Effector memory CD8-positive, alpha-beta T cell (primary cell): ENCODE measurements at regions not wholly inside any gene's neighbourhood (a gene's known extent, or its start where the extent isn't known, plus 50 kb on each side); places are given as distances from the start of the nearest gene placed in this dataset.

ENCODE experiments used
- ATAC-seq: fragments of 150-1000 bp; cut with Tn5 transposase; replicated peaks from 2 replicates; pipeline ENCODE4 v1.10.0; 2021; ENCODE audit warnings: mild to moderate bottlenecking, moderate library complexity
- DNase-seq, 3 experiments: peaks; one replicate each; pipeline ENCODE4 v3.0.0; 2021
- H3K27ac Mint-ChIP-seq, 2 donors: one replicate each; pipeline ENCODE4 v1.8.0; 2022; ENCODE audit warnings: mild to moderate bottlenecking in 2 of 2, mixed read lengths in 2 of 2, moderate library complexity in 2 of 2
- H3K27me3 Mint-ChIP-seq, 2 donors: one replicate each; pipeline ENCODE4 v1.8.0; 2022; ENCODE audit warnings: mixed read lengths in 2 of 2
- H3K36me3 Mint-ChIP-seq: one replicate; pipeline ENCODE4 v1.8.0; 2022; ENCODE audit warnings: mild to moderate bottlenecking, moderate library complexity, mixed read lengths; ENCODE audit not compliant: insufficient read depth
- H3K4me1 Mint-ChIP-seq, 2 donors: one replicate each; pipeline ENCODE4 v1.8.0; 2022; ENCODE audit warnings: low read depth in 2 of 2, mixed read lengths in 2 of 2
- H3K4me3 Mint-ChIP-seq, 2 donors: one replicate each; pipeline ENCODE4 v1.8.0; 2022; ENCODE audit warnings: mild to moderate bottlenecking in 2 of 2, mixed read lengths in 2 of 2, moderate library complexity in 2 of 2
- H3K9me3 Mint-ChIP-seq, 2 donors: one replicate each; pipeline ENCODE4 v1.8.0; 2022; ENCODE audit warnings: mixed read lengths in 2 of 2

GRCh38 chr3:106167728-106168127, 298.9 kb upstream of the CBLB start:
- H3K9me3 Mint-ChIP-seq = peaks cover 0 to 15% of the 10 kb centered on the region in 2 donors
- ATAC-seq (no peak), DNase-seq (no peak)
- peaks cover 10 to 23% of the 10 kb centered on the region in 2 donors for H3K4me1 Mint-ChIP-seq
- H3K27me3 Mint-ChIP-seq = no peaks in the 10 kb centered on the region
- no peak overlapping the region for H3K27ac Mint-ChIP-seq
- peaks cover 3% of the 10 kb centered on the region for H3K36me3 Mint-ChIP-seq
- no peak overlapping the region for H3K4me3 Mint-ChIP-seq

- DNase-seq (no peak), ATAC-seq (no peak)
- peaks cover 0 to 3% of the 10 kb centered on the region in 2 donors for H3K9me3 Mint-ChIP-seq
- H3K4me1 Mint-ChIP-seq = peaks cover 13 to 29% of the 10 kb centered on the region in 2 donors
- no peaks in the 10 kb centered on the region for H3K27me3 Mint-ChIP-seq
- H3K4me3 Mint-ChIP-seq = no peak overlapping the region
- peaks cover 9% of the 10 kb centered on the region for H3K36me3 Mint-ChIP-seq
- no peak overlapping the region for H3K27ac Mint-ChIP-seq
Measured at GRCh38 chr3:106168962-106169750, 300.3 kb upstream of the CBLB start.

GRCh38 chr3:106170636-106171035, 301.8 kb upstream of the CBLB start:
- no peak for DNase-seq
- Mint-ChIP-seq H3K27ac (no peak overlapping the region), H3K9me3 (no peaks in the 10 kb centered on the region), H3K4me3 (no peak overlapping the region), H3K36me3 (peaks cover 8% of the 10 kb centered on the region), H3K27me3 (no peaks in the 10 kb centered on the region), H3K4me1 (peaks cover 21 to 36% of the 10 kb centered on the region in 2 donors)
- no peak for ATAC-seq

GRCh38 chr3:106172101-106172500, 303.3 kb upstream of the CBLB start:
- peaks cover 33 to 50% of the 10 kb centered on the region in 2 donors for H3K4me1 Mint-ChIP-seq
- ATAC-seq (no peak), DNase-seq (no peak)
- H3K27ac Mint-ChIP-seq = peak overlapping the region; percentile 51 to 92
- peaks cover 8% of the 10 kb centered on the region for H3K36me3 Mint-ChIP-seq
- H3K9me3 Mint-ChIP-seq = no peaks in the 10 kb centered on the region
- H3K4me3 Mint-ChIP-seq = peak overlapping the region; percentile 36 to 68
- no peaks in the 10 kb centered on the region for H3K27me3 Mint-ChIP-seq

- Mint-ChIP-seq H3K27ac (peak overlapping the region; percentile 51 to 92), H3K4me3 (peak overlapping the region; percentile 36 to 68), H3K36me3 (peaks cover 8% of the 10 kb centered on the region), H3K27me3 (no peaks in the 10 kb centered on the region), H3K4me1 (peaks cover 35 to 54% of the 10 kb centered on the region in 2 donors), H3K9me3 (no peaks in the 10 kb centered on the region)
- ATAC-seq (peak; percentile 35), DNase-seq (no peak)
Measured at GRCh38 chr3:106172780-106173179, 304.0 kb upstream of the CBLB start.

- DNase-seq = no peak
- no peak for ATAC-seq
- H3K9me3 Mint-ChIP-seq = no peaks in the 10 kb centered on the region
- peaks cover 8% of the 10 kb centered on the region for H3K36me3 Mint-ChIP-seq
- H3K4me1 Mint-ChIP-seq = peaks cover 43 to 63% of the 10 kb centered on the region in 2 donors
- H3K27me3 Mint-ChIP-seq = no peaks in the 10 kb centered on the region
- H3K4me3 Mint-ChIP-seq = peak overlapping the region in 1 of 2 donors; percentile 65
- H3K27ac Mint-ChIP-seq = peak overlapping the region; percentile 74 to 92
Measured at GRCh38 chr3:106175276-106175675, 306.5 kb upstream of the CBLB start.

GRCh38 chr3:106176734-106177133, 307.9 kb upstream of the CBLB start:
- H3K27me3 Mint-ChIP-seq = no peaks in the 10 kb centered on the region
- H3K36me3 Mint-ChIP-seq = peaks cover 8% of the 10 kb centered on the region
- ATAC-seq = peak; percentile 88
- H3K4me3 Mint-ChIP-seq = peak overlapping the region; percentile 61 to 65
- H3K4me1 Mint-ChIP-seq = peaks cover 41 to 54% of the 10 kb centered on the region in 2 donors
- H3K9me3 Mint-ChIP-seq = no peaks in the 10 kb centered on the region
- H3K27ac Mint-ChIP-seq = peak overlapping the region; percentile 92 to 93
- peak; percentile 21 to 51 (median 27) for DNase-seq

- DNase-seq (no peak), ATAC-seq (no peak)
- H3K9me3 Mint-ChIP-seq = no peaks in the 10 kb centered on the region
- H3K27ac Mint-ChIP-seq = no peak overlapping the region
- no peak overlapping the region for H3K4me3 Mint-ChIP-seq
- H3K4me1 Mint-ChIP-seq = peaks cover 21 to 38% of the 10 kb centered on the region in 2 donors
- H3K36me3 Mint-ChIP-seq = no peaks in the 10 kb centered on the region
- H3K27me3 Mint-ChIP-seq = no peaks in the 10 kb centered on the region
Measured at GRCh38 chr3:106182950-106183511, 314.2 kb upstream of the CBLB start.

- no peaks in the 10 kb centered on the region for H3K36me3 Mint-ChIP-seq
- DNase-seq (no peak), ATAC-seq (peak; percentile 24)
- H3K4me1 Mint-ChIP-seq = peaks cover 17 to 31% of the 10 kb centered on the region in 2 donors
- no peaks in the 10 kb centered on the region for H3K27me3 Mint-ChIP-seq
- peak overlapping the region; percentile 84 to 90 for H3K27ac Mint-ChIP-seq
- peak overlapping the region; percentile 17 to 56 for H3K4me3 Mint-ChIP-seq
- no peaks in the 10 kb centered on the region for H3K9me3 Mint-ChIP-seq
Measured at GRCh38 chr3:106183762-106184391, 315.1 kb upstream of the CBLB start.

GRCh38 chr3:106184540-106185457, 316.0 kb upstream of the CBLB start:
- Mint-ChIP-seq H3K4me3 (peak overlapping the region; percentile 48 to 56), H3K27me3 (no peaks in the 10 kb centered on the region), H3K27ac (peak overlapping the region; percentile 84 to 90), H3K4me1 (peaks cover 15 to 27% of the 10 kb centered on the region in 2 donors), H3K36me3 (no peaks in the 10 kb centered on the region), H3K9me3 (no peaks in the 10 kb centered on the region)
- ATAC-seq (peak; percentile 95), DNase-seq (no peak)

- H3K27ac Mint-ChIP-seq = peak overlapping the region; percentile 84 to 90
Measured at GRCh38 chr3:106185949-106186348, 317.1 kb upstream of the CBLB start.

GRCh38 chr3:106190296-106190695, 321.5 kb upstream of the CBLB start:
- H3K9me3 Mint-ChIP-seq = no peaks in the 10 kb centered on the region
- peaks cover 4 to 10% of the 10 kb centered on the region in 2 donors for H3K4me1 Mint-ChIP-seq
- no peak overlapping the region for H3K4me3 Mint-ChIP-seq
- no peaks in the 10 kb centered on the region for H3K27me3 Mint-ChIP-seq
- no peak for DNase-seq
- no peak overlapping the region for H3K27ac Mint-ChIP-seq
- no peak for ATAC-seq
- H3K36me3 Mint-ChIP-seq = no peaks in the 10 kb centered on the region

More at GRCh38 chr3:106185949-106186348, 317.1 kb upstream of the CBLB start:
- Mint-ChIP-seq H3K4me3 (peak overlapping the region in 1 of 2 donors; percentile 56), H3K27me3 (no peaks in the 10 kb centered on the region), H3K4me1 (peaks cover 15 to 27% of the 10 kb centered on the region in 2 donors), H3K9me3 (no peaks in the 10 kb centered on the region), H3K36me3 (no peaks in the 10 kb centered on the region)
- ATAC-seq (no peak), DNase-seq (no peak)

GRCh38 chr3:106191211-106191610, 322.4 kb upstream of the CBLB start:
- no peak for ATAC-seq
- Mint-ChIP-seq H3K36me3 (no peaks in the 10 kb centered on the region), H3K9me3 (no peaks in the 10 kb centered on the region), H3K4me3 (no peak overlapping the region), H3K4me1 (peaks cover 0 to 3% of the 10 kb centered on the region in 2 donors), H3K27ac (no peak overlapping the region), H3K27me3 (no peaks in the 10 kb centered on the region)
- no peak for DNase-seq
